Esophagus squamous epithelium (tissue), 5 donors: ENCODE measurements at regions not wholly inside any gene's neighbourhood (a gene's known extent, or its start where the extent isn't known, plus 50 kb on each side); places are given as distances from the start of the nearest gene placed in this dataset.

ENCODE experiments used
- DNase-seq: peaks from one replicate; lab custom pipeline; 2025; lab: John Stamatoyannopoulos, UW
- H3K27ac ChIP-seq, 4 donors: fragments of 200-600 bp; sonication (generic); one replicate each; pipeline ENCODE4 v1.5.1; 2016 to 2019; ENCODE audit warnings: mild to moderate bottlenecking in 1 of 4
- H3K27me3 ChIP-seq, 4 donors: fragments of 200-600 bp; sonication (generic); 1 replicate in 3 of 4; 2 replicates in 1 of 4; pipeline versions ENCODE4 v1.5.1 to v1.6.0; 2017 to 2021; ENCODE audit warnings: antibody characterized with exemption in 1 of 4
- H3K36me3 ChIP-seq, 3 donors: fragments of 200-600 bp; sonication (generic); one replicate each; pipeline ENCODE4 v1.5.1; 2016 to 2019
- H3K4me1 ChIP-seq, 3 donors: fragments of 200-600 bp; sonication (generic); one replicate each; pipeline ENCODE4 v1.5.1; 2017 to 2019
- H3K4me3 ChIP-seq, 4 donors: fragments of 200-600 bp; sonication (generic); 1 replicate in 3 of 4; 2 replicates in 1 of 4; pipeline ENCODE4 v1.5.1; 2016 to 2019; ENCODE audit warnings: mild to moderate bottlenecking in 2 of 4, moderate library complexity in 1 of 4
- H3K9me3 ChIP-seq, 3 donors: fragments of 200-600 bp; sonication (generic); one replicate each; pipeline ENCODE4 v1.5.1; 2016 to 2019
- POLR2A ChIP-seq, 4 donors: fragments of 450-650 bp; IDR thresholded peaks; one replicate each; pipeline ENCODE4 v1.6.1; 2017; ENCODE audit warnings: antibody characterized with exemption in 4 of 4, mild to moderate bottlenecking in 4 of 4, moderate library complexity in 3 of 4
- WGBS, 2 donors: methylation state at CpG; one replicate each; pipeline ENCODE4 v1.1.5; 2018; 5-methylcytosine and 5-hydroxymethylcytosine counted together
- intact Hi-C: fragments of 100-400 bp; cut with DNase I; formaldehyde crosslinking; loops from one replicate; pipeline ENCODE4 v1.15.0; 2022
- TF ChIP-seq, protein P1 (sequence below), 6 experiments: fragments of 450-650 bp in 4 of 6; fragments of 200-600 bp in 2 of 6; sonication (generic) in 2 of 6; IDR thresholded peaks; one replicate each; pipeline ENCODE4 v1.5.1; 2016 to 2019; ENCODE audit warnings: antibody characterized with exemption in 6 of 6, mild to moderate bottlenecking in 4 of 6, moderate library complexity in 4 of 6
- donor health status: DM: yes; HTN: yes; CAD: no.

- Histone ChIP-seq H3K36me3 (no peaks in the 10 kb centered on the region), H3K4me1 (no peaks in the 10 kb centered on the region), H3K4me3 (no peak overlapping the region), H3K27ac (no peak overlapping the region), H3K27me3 (no peaks in the 10 kb centered on the region), H3K9me3 (no peaks in the 10 kb centered on the region)
- no peak for DNase-seq
- TF ChIP-seq POLR2A (IDR thresholded peaks at IDR 0.05) = no peak
- TF ChIP-seq, protein P1, sequence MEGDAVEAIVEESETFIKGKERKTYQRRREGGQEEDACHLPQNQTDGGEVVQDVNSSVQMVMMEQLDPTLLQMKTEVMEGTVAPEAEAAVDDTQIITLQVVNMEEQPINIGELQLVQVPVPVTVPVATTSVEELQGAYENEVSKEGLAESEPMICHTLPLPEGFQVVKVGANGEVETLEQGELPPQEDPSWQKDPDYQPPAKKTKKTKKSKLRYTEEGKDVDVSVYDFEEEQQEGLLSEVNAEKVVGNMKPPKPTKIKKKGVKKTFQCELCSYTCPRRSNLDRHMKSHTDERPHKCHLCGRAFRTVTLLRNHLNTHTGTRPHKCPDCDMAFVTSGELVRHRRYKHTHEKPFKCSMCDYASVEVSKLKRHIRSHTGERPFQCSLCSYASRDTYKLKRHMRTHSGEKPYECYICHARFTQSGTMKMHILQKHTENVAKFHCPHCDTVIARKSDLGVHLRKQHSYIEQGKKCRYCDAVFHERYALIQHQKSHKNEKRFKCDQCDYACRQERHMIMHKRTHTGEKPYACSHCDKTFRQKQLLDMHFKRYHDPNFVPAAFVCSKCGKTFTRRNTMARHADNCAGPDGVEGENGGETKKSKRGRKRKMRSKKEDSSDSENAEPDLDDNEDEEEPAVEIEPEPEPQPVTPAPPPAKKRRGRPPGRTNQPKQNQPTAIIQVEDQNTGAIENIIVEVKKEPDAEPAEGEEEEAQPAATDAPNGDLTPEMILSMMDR (IDR thresholded peaks at IDR 0.05) = no peak
- intact Hi-C loops = no loop called here
Measured at GRCh38 chr3:145581694-145582093, 579.3 kb downstream of the PLOD2 start.

DNA sequence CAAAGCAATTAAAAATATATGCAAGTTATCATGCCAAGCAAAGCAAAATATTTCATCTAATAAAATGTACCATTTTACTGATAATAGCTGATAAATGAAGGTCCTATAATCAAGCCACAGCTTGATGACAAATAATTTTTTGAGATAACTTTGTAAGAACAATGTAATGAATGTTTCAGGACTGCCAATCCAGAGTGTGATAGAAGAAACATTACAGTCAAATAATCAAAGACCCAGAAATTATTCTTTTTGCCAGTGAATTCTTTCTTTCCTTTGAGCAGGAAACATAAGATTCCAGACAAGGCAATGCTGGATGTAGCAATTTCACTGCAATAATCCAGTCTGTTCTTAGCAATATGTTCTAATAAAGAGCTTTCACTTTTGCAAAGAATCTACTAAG lies 556.1 kb downstream of the PLOD2 start:
- no peaks in the 10 kb centered on the region for H3K27me3 ChIP-seq
- intact Hi-C loops = no loop called here
- no peak overlapping the region for H3K27ac ChIP-seq
- no peak for TF ChIP-seq POLR2A (IDR thresholded peaks at IDR 0.05)
- TF ChIP-seq, protein P1 (IDR thresholded peaks at IDR 0.05) = no peak
- no peak for DNase-seq
- H3K9me3 ChIP-seq = no peaks in the 10 kb centered on the region
- H3K36me3 ChIP-seq = no peaks in the 10 kb centered on the region
- no peak overlapping the region for H3K4me3 ChIP-seq
- H3K4me1 ChIP-seq = no peaks in the 10 kb centered on the region

DNA sequence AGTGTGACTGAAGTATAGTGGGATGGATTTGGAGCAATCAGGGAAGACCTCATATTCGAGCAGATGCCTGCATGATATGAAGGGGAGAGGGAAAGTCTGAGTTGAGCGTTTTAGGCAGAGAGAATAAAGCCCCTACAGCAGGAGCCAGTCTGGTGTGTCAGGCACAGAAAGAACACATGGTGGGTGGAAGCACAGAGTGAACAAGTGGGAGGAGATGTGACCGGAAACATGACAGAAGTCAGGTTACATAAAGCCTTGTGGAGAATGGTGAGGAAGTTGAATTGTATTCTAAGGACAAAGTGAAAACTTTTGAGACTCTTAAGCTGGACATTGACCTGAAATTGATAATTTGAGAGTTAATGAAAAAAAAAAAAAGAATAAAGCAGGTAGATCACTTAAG lies 541.0 kb downstream of the PLOD2 start:
- Histone ChIP-seq H3K36me3 (no peaks in the 10 kb centered on the region), H3K27ac (no peak overlapping the region), H3K9me3 (no peaks in the 10 kb centered on the region), H3K27me3 (no peaks in the 10 kb centered on the region), H3K4me1 (no peaks in the 10 kb centered on the region), H3K4me3 (no peak overlapping the region)
- 69 to 87% methylated on average over 3 of the region's 3 CpGs for WGBS, 2 donors
- intact Hi-C loops = no loop called here
- no peak for DNase-seq
- TF ChIP-seq, protein P1 (IDR thresholded peaks at IDR 0.05) = no peak
- no peak for TF ChIP-seq POLR2A (IDR thresholded peaks at IDR 0.05)

- no peak for DNase-seq
- intact Hi-C loops = no loop called here
- TF ChIP-seq POLR2A (IDR thresholded peaks at IDR 0.05) = no peak
- H3K9me3 ChIP-seq = no peaks in the 10 kb centered on the region
- no peaks in the 10 kb centered on the region for H3K36me3 ChIP-seq
- no peaks in the 10 kb centered on the region for H3K4me1 ChIP-seq
- H3K4me3 ChIP-seq = no peak overlapping the region
- no peaks in the 10 kb centered on the region for H3K27me3 ChIP-seq
- no peak overlapping the region for H3K27ac ChIP-seq
Measured at GRCh38 chr3:145620486-145620885, 540.5 kb downstream of the PLOD2 start.

- Histone ChIP-seq H3K27ac (no peak overlapping the region), H3K27me3 (no peaks in the 10 kb centered on the region), H3K9me3 (no peaks in the 10 kb centered on the region), H3K4me3 (no peak overlapping the region), H3K4me1 (no peaks in the 10 kb centered on the region), H3K36me3 (no peaks in the 10 kb centered on the region)
- TF ChIP-seq, protein P1 (IDR thresholded peaks at IDR 0.05) = no peak
- TF ChIP-seq POLR2A (IDR thresholded peaks at IDR 0.05) = no peak
- no peak for DNase-seq
- intact Hi-C loops = no loop called here
Measured at GRCh38 chr3:145623349-145623748, 537.6 kb downstream of the PLOD2 start.

GRCh38 chr3:145628211-145628610 lies 532.8 kb downstream of the PLOD2 start:
- intact Hi-C loops = no loop called here

More at GRCh38 chr3:145628211-145628610, 532.8 kb downstream of the PLOD2 start:
- Histone ChIP-seq H3K4me1 (no peaks in the 10 kb centered on the region), H3K27me3 (no peaks in the 10 kb centered on the region), H3K4me3 (no peak overlapping the region), H3K27ac (no peak overlapping the region), H3K36me3 (no peaks in the 10 kb centered on the region), H3K9me3 (peaks cover 0 to 6% (median 0%) of the 10 kb centered on the region in 3 donors)
- no peak for DNase-seq
- TF ChIP-seq POLR2A (IDR thresholded peaks at IDR 0.05) = no peak
- TF ChIP-seq, protein P1 (IDR thresholded peaks at IDR 0.05) = no peak
